GM10266 (cell line): ENCODE measurements at regions not wholly inside any gene's neighbourhood (a gene's known extent, or its start where the extent isn't known, plus 50 kb on each side); places are given as distances from the start of the nearest gene placed in this dataset.

Experiments
- DNase-seq: peaks from one replicate; pipeline ENCODE4 v3.0.0; 2012; ENCODE audit errors: extremely low spot score
- TF ChIP-seq, protein P1 (sequence below): IDR thresholded peaks from 2 replicates; pipeline ENCODE4 v1.5.1; 2012; ENCODE audit warnings: mild to moderate bottlenecking, low read depth; ENCODE audit not compliant: control insufficient read depth, insufficient read depth; ENCODE audit errors: missing control alignments

DNA sequence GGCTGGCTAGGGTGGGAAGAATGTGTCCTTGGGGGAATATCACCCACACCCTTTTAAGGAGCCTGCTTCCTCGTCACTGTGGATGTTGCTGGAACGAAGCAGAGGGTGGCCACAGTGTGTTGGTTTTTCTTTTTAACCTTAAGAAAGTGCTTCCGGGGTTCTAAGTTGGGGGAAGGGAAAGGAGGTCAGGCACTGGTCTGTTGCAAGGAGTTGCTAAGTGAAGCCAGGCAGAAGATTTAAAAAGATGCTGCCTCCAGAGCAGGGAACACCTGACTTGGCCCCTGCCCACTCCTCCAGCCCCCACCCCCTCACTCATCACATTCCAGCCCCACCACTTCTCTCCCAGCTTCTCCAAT, 213.1 kb downstream of the EMX2 start:
- TF ChIP-seq, protein P1, sequence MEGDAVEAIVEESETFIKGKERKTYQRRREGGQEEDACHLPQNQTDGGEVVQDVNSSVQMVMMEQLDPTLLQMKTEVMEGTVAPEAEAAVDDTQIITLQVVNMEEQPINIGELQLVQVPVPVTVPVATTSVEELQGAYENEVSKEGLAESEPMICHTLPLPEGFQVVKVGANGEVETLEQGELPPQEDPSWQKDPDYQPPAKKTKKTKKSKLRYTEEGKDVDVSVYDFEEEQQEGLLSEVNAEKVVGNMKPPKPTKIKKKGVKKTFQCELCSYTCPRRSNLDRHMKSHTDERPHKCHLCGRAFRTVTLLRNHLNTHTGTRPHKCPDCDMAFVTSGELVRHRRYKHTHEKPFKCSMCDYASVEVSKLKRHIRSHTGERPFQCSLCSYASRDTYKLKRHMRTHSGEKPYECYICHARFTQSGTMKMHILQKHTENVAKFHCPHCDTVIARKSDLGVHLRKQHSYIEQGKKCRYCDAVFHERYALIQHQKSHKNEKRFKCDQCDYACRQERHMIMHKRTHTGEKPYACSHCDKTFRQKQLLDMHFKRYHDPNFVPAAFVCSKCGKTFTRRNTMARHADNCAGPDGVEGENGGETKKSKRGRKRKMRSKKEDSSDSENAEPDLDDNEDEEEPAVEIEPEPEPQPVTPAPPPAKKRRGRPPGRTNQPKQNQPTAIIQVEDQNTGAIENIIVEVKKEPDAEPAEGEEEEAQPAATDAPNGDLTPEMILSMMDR, result no peak
- no peak for DNase-seq

DNA sequence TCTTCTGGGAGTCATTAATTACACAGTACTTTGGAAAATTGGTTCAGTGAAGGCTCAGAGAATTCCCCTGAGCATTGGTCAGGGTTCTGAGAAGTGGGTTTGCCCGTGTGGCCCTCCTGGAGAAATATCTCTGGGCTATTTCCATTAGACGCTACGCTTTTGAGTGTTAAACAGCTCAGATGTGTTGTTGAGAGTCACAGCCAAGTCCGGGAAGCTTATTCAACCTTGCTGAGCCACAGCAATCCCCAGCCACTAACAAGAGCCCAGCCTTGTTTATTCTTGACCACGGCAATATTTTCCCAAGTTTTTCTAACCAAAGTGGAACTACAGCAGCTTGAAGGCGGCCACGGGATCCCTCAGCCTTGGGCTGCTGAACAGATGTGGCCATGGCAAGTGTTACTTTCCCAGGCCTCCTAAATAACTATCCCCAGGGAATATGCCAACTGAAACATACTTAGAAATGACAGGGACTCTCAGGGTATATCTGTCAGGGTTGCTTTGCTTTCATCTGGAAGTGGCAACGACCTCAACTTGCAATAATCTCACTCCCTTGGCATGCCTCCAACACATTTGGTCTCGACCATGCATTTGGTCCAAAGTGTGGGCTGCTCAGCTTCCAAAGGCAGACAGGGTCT, 214.7 kb downstream of the EMX2 start:
- DNase-seq, result no peak
- TF ChIP-seq, protein P1, result no peak

DNA sequence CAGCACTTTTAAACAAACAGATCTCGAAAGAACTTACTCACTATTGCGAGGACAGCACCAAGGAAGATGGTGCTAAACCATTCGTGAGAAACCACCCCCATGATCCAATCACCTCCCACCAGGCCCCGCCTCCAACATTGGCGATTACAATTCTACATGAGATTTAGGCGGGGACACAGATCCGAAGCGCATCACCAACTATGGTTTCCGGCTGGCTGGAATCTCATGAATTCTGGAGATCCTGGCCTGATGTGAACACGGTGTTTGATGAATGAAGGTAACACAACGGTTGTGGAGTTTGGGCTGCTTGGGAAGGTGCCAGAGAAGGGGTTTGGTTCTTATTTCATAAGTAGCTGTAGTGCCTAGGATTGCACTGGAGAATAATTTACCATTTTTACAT, 216.7 kb downstream of the EMX2 start:
- TF ChIP-seq, protein P1, result no peak
- no peak for DNase-seq

DNA sequence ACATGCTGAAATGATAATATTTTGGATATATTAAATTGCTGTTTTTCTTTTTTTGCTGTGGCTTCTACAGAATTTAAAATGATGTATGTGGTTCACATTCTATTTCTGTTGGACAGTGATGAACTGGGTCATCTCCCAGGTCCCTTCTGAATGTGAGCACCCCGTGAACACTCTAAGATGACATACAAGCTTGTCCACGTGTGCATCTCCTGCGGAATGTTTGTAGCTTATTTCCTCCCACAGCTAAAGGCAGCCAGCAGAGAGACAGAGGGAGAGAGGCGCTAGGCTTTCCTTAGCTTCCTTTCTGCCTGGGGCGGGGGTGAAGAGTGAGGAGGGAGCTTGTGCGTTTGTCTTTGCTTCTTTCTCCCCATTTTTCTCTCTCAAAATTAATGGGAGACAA, 219.1 kb downstream of the EMX2 start:
- DNase-seq, result no peak
- TF ChIP-seq, protein P1, result no peak

DNA sequence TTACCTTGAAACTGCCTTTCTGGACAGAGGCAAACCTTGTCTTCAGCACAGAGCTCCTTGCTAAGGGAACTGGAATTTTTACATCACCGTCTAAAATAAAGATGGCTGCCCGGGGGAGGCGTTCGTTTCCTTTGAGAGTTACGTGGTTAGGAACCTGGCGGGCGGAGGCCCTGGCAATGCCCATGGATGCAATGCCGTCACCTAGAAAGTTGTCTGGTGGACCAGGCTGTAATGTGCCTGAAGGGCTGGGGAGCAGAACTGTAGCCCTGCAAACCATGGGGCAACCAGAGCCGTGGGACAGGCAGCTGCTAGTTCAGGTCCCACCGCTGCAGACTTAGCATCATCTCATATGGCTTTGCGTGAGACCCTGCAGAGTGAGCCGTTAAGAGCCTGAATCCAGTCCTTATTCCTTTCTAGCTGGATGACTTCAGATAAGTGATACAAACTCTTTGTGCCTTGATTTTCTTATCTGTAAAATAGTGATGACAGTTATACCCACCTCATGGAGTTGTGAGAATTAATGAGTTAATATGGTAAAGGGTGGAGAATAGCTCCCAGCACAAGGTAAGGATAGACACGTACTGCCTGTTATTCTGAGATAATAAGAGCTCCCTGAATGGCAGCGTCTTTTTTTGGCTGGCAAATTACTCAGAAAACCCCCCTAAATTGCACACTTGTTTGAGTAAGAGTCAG, 219.7 kb downstream of the EMX2 start:
- no peak for DNase-seq
- TF ChIP-seq, protein P1, result no peak

DNA sequence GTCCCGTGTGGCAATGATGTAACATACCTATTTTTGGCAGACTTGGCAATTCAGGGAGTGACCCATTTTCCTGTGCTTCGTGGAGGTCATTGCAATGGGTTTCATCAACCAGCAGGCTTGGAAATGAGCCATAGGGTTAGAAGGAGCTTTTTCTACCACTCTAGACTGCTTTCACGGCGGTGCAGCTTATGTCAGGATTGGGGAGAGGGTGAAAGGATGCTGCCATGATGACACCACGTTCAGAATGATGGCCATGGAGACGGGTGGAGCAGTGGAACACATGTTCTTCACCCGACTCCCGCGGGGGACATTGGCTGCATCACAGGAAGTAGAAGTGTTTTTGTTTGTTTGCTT, 220.2 kb downstream of the EMX2 start:
- DNase-seq, result no peak
- TF ChIP-seq, protein P1, result no peak

DNA sequence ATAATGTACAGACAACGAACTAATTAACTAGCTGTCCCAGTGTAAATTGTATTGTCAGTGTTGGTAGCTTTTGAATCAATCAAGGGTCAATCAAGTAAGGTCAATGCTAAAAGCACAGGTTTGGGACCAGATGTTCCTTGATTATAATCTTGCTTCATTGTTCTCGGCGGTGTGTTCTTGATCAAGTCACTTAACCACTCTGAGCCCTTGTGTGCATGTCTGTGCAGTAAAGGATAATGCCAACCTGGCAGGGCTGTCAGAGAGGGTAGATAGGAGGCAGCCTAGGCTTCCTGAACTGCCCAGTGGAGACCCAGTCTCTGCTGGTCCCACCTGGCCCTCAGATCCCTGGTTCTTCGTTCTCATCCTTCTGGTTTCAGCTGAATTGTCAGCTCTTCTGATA, 221.0 kb downstream of the EMX2 start:
- TF ChIP-seq, protein P1, result no peak
- DNase-seq, result no peak
